ENCODE measurements at regions not wholly inside any gene's neighbourhood (a gene's known extent, or its start where the extent isn't known, plus 50 kb on each side); places are given as distances from the start of the nearest gene placed in this dataset.
A peak's percentile ranks its signal among the peaks of the same experiment; 100 is the strongest.
"Not testable (repeated sequence)": the region's sequence is repeated elsewhere in the genome, so short reads cannot be mapped to it uniquely, and the experiment has no call there.

DNA sequence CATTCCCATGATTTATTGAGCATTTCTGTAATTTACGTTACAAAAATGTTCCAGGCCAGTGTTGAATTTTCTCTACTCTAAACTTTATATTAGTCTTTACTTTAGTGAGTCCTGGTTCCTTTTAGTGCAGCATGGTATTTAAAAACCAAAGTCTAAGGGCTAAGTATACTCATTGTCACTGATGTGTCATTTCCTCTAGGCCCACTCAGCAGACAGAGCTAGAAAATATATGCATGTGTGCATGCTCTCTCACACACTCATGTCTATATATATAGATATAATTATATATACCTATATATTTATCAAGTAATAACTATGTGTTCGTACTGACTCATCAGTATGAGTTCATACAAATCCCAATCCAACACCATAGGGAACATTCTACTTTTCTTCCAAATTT is 132.5 kb upstream of the SLC8A1 start:
- DNase-seq: no peak

DNA sequence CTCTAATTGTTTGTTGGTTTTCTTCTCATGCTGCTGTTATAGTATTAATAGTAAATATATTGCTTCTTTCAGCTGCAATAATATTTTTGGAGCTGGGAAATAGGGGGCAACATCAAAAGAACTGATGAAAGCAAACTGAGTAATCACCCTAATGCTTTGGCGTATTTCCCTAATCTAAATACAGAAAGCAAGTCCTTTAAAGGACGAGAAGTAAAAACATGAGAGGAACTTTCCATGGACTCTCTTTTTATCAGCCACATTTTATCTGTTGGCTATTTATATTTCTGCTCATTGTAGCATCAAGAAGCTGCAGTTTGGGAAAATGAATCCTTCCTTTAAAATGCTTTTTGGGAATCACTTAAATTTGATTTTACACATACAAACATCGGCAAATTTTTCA is 139.9 kb upstream of the SLC8A1 start:
- DNase-seq: no peak

DNA sequence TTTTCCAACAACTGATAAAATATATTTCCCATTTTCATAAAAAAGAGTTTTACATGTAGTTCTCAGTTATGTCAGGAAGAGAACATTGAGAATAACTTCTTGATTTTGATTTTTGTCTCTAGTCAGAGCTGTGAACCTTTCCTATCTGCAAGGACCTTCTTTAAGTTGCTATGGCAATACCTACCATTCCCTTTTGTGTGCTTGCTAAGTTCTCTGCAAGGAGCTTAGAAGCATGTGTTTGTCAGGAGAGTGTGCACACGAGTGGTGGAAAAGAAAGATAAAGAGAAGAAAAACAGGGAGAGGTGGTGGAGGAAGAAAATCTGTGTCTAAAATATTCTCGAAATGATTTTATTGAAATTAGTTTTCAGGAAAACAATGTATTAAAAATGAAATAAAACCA is 140.3 kb upstream of the SLC8A1 start:
- no peak for DNase-seq

DNA sequence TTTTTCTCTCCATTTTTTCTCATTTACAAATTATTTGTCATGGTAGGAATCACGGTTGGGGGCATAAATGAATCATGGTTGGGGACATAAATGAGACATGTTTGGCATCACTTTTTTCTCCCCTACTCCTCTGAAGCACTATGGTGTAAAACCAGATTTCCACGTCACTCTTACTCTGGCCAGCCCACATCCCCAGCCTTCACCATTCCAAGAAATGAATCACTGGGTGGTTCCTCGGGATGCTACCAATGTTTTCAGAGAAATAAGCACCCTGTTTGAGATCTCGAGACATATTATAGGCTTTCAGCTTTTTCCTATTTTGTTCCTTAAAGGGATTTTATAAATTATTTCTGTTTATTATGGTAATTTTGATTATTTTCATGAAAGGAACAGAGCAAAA is 155.0 kb upstream of the SLC8A1 start:
- no peak for DNase-seq

DNA sequence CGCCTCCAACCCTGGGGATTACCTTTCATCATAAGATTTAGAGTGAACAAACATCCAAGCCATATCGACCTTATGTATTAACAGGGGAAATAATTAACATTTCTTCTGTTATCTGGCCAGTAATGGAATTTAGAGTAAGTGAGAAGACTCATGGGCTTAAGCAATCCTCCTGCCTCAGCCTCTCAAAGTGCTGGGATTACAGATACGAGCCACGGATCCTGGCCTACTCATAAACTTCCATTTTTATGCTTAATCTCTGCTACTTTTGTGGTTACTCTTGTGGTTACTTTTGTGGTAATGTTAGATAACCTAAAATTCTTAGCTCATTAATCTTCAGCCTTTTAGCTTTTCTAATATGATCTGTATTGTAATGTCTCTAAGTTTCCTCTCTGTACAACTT is 159.3 kb upstream of the SLC8A1 start:
- no peak for DNase-seq

DNA sequence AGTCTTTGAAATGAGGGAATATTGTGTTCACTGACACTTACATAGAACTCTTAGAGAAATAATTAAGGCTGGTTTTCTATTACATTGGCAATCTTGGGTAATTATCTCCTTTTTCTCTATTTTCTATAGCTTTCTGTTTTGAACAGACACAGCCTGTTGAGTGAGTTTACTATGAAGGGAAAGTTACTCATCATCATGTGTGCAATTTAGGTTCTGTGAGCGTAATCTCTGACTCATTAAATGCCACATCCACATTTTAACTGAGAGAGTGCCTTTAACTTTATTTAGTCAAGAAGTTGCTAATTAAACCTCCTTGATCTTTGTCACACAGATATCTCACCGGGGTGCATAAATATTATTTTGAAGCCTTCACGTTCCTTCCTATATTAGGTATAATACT is 174.0 kb upstream of the SLC8A1 start:
- no peak for DNase-seq

DNA sequence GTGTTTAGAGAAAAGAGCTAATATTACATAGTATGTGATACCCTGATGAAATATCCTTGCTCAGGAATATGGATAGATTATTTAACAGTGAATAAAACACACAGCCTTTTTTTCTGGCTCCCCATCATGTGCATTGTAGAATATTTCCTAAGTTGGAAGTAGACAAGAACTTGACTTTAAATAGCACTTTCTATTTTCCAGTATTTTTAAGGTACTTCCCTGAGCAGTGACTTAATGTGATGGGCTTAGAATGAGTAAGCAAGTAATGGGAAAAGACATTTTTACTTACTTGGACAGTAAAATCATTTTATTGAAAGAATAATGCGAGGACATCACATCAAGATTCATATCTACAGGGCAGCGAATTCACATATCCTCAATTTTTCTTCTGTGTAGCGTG is 176.7 kb upstream of the SLC8A1 start:
- no peak for DNase-seq

DNA sequence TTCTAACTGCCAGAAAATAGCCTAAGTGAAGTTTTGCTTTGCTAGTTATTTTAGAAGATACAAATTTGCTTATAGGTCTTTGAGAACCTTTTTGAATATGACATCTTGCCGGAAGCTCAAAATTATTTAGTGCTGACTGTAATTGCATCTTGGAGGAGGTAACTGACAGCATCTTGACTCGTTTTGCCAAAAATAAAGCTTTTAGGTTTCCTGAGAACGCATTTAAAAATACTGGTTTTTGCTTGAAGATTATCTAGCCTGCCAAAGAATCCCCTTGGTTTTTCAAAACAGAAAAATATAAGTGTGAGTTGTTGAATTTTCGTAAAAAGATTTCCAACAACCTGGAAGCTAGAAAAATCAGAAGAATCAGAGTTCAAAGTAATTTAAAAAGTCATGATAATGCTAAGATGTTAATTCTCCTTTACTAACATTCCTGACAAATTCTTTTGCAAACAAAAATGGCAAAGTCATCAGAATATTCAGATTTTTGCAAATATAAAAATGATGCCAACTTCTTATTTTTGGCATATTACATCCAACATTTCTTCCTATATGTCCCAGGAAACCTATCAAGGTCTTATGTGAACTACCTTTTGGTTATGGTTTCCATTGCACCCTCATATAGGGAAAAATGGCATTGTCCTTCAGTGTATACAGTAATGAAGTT is 178.0 kb upstream of the SLC8A1 start:
- DNase-seq: no peak

DNA sequence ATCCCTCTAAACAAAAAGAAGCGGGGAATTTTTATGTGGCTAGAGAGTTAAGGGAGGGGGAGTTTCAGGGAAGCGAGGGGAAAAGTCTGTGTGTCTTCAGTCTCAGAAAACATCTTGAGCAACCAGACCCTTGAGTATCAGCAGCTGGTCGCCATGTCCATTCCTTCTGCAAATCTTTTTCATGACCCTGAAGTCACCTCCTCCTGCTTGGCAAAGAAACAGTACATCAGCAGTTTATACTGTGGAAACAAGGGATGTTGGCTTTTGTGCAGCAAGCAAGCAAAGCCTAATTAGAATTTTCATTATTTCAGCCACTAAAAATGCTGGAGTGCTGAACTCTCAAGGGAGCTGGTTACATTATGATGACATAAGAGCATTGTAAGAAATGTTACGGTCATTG is 187.4 kb upstream of the SLC8A1 start:
- peak; percentile 32 for DNase-seq

DNA sequence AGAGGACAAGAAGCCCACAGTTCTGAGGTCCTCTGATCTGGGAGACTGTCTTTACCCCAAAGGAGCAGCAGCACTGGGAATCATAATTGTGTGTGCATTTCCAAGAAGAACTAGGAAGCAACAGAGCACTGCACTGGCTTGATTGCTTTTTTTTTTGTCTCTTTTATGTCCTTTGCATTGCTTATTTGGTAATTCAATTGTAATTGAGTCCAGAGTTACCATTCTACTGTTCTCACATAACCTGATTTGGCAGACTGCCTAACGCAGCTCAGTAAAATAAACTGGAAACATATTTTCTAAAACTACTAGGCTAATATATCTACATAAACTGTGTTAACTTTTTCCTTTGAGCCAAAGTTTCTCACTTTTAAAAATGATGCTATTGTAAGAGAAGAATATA is 190.3 kb upstream of the SLC8A1 start:
- no peak for DNase-seq

DNA sequence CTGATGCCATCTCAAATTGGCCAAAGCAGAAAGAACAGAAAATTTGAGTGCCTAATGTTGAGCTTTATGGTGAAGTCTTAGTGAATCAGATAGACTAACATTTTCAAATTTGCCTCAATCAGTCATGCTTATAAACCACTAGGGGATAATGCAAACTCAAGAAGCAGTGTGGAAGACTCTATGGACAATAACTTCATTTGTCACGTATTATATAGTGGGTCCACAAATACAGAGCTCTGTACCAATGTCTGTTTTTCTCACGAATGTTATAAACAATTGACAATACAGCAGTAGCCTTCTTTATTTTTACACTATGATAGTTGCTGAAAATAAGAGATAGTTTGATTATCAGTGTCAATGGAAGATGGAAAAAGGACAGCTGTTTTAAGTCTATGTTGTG is 190.8 kb upstream of the SLC8A1 start:
- no peak for DNase-seq

DNA sequence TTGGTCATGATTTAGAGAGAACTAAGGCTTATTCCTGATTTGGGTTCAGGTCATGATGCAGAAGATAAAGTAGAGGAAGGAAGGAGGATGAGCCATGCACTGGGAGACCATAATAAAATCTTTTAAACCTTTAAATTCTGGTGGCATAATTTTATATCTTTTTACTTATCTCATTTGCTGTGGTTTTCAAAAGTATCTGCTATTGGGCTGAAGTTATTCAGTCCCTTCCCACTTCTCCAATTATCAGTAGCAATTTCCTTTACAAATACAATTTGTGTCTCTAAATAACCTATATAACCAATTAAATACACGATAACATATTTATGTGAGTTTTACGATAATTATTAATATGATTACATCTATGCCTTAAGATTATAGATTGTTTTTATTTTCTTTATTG is 194.8 kb upstream of the SLC8A1 start:
- no peak for DNase-seq

DNA sequence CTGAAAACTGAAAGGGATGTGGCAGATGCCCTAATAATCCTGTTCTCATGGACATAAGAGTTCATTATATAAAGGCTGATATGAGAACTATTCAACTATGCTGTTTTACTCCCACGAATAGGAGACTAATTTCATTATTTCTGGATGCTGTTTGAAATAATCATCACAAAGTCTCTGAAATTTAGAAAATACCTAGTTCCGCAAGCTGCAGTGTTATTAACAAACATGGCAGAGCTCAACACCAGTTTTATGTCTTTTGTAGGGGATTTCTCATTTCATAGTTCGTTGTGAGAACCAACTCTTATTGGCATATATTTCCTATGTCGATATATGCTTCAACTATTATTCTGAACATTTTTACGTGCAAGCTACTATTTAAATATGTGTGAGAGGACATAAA is 200.3 kb upstream of the SLC8A1 start:
- DNase-seq: no peak

DNA sequence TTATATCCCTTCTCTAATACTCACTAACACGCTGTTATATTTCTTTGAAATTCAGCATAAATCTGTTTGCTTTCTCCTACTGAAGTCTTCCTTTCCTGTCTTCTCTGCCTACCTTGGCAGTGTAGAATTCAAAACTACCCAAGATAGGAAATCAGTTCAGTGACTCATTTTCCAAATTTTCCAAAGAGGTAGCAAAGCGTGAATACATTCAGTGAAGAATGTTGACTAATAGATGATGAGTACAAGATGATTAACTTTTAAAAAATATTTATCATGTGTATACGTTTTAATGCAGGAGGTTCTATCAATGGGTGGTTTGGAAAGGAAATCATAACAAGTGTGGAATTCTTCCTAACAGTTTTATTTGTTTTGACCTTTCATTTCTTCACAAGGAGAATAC is 201.9 kb upstream of the SLC8A1 start:
- DNase-seq: no peak

DNA sequence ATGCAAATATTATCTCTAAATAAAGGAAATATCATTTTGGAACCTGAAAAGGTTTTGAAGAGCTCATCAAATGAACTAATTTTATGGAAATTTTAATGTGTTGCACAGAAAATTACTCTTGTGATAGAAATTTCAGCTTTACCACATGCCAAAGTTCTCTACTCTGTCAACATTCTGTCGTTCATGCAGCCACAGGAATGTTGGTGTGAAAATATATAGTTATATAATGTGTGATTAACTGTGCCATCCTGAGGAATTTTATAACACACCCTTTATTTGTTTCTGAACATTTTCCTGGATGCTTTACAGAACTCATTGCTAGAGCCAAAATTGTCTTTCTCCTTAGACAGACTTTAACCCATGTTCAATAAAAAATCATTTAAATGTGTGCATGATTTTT is 202.5 kb upstream of the SLC8A1 start:
- no peak for DNase-seq

DNA sequence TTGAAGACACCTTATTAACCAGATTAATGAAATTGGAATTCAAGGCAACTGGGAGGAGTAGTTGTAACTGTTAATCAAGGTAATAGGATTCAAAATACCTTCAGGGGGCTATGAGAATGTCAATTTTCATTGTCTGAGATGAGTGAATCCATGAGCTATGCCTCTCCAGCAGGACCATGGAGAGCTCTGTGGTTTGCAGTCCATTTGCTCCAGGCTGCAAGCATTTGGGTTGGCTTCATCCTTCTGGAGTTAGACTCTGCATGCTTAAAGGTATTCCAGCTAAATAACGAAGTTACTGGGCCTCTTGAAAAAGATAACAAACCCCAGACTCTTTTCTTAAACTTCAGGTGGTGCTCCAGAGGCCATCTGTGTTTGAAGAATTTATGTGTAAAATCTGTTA is 207.1 kb upstream of the SLC8A1 start:
- DNase-seq: peak; percentile 36

DNA sequence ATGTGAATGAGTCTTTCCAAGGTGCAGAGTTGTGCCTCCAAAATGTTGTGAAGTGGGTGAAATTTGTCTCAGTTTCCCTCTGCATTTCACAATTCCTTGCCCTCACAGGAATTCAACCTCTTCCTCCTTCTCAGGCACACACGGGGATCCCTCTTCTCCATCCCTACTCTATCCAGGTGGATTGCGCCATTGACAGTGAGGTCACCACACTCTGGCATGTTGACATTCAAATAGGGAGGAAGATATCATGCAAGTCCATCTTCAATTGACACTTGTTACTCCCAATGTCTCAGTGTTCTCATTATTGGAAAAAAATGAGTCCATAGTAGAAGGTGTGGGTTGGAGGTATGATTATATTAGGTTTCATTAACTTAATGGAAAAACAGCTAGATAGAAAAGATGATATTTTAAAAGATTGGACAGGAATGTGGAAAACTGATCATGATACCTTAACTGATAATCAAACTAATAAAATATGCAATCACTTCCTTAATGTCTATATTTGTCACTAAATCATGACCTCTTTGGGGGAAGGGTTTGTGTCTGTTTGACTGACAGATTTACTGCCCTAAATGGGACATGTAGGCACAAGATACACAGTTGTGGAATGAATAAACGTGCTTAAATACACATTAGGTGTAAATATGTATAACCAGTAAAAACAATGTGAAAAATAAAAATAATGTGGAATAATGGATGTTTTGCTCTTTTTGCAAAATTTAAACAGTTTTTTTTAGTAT is 213.8 kb upstream of the SLC8A1 start:
- DNase-seq: no peak

DNA sequence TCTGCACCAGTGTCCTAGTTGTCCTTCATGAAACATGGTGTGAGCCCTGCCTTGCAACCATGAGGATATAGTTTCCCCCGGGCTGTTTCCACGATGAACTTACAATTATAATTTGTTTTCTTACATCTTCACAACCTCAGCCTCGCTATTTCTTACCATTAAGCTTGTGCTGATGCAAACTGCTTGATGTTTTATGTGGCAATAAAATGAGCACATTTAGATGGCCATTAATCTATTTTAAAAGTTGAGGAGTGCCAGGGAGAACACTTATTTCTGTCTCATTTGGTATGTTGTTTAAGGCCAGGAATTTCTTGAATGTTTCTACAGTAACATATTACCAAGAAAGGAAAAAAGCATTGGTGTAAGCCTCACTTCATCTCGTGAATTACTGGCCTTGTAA is 214.5 kb upstream of the SLC8A1 start:
- DNase-seq: no peak

DNA sequence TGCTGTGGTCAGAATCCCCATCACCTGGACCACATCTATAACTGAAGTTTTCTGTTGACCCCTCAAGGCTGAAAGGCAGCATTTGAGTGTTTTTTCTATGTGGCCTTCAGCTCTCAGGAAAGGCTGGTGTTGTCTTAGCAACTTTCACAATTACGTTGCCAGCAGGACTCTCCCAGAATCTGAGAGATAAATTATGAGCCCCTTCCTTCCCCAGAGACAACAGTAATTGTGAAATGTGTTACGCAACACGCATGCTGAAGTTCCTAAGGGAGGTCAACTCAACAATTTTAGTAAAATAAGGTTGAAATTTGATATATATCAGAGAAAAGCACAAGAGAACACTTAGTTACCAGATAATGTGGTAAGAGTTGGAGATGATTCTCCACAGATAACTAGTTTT is 216.5 kb upstream of the SLC8A1 start:
- DNase-seq: no peak

DNA sequence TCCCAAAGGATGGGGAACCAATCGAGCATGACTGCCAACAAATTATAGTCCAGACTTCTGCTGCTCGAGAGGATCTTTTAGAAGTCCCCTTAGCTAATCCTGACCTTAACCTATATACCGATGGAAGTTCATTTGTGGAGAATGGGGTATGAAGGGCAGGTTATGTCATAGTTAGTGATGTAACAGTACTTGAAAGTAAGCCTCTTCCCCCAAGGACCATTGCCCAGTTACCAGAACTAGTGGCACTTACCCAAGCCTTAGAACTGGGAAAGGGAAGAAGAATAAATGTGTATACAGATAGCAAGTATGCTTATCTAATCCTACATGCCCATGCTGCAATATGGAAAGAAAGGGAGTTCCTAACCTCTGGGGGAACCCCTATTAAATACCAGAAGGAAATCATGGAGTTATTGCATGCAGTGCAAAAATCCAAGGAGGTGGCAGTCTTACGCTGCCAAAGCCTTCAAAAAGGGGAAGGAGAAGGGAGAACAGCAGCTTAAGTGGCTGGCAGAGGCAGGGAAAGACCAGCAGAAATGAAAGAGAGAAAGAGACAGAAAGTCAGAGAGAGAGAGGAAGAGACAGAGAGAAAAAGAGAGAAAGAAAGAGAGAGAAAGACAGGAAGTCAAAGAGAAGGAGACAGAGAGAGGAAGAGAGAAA is 224.4 kb upstream of the SLC8A1 start:
- not testable (repeated sequence) for DNase-seq

DNA sequence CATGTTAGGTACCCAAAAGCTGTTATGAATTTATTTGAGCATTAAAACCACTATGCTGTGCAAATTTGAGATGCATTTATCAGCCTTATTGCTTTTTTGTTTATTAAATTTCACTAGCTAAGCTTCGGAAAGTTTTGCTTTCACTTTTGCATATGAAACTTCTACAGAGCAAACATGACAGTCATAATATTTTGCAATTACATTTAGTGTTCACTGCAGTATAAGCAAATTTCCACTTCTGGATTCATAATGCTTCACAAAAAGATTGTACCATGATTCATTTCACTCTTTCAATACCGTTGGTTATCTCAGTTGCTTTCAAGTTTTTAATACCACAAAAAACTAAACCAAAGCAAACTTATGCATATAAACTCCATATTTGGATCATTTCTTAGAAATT is 228.7 kb upstream of the SLC8A1 start:
- DNase-seq: no peak

DNA sequence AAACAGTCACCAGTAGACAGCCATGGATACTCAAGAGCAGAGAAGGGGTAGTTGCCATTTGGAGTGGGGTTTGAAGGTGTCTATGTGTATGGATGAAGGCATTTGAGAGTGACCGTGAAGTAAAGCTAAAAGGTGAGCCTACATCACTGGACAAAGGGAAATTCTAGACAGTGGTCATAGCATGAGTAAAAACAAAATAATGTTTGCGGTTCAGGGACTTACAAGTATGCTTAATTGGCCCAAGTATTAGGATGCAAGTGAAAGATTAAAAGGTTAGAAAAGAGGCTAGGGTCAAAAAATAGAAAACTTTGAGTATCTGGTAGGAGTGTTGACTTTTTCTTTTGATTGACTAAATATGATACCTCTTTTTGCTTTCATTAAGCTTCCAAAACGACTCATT is 238.1 kb upstream of the SLC8A1 start:
- no peak for DNase-seq

DNA sequence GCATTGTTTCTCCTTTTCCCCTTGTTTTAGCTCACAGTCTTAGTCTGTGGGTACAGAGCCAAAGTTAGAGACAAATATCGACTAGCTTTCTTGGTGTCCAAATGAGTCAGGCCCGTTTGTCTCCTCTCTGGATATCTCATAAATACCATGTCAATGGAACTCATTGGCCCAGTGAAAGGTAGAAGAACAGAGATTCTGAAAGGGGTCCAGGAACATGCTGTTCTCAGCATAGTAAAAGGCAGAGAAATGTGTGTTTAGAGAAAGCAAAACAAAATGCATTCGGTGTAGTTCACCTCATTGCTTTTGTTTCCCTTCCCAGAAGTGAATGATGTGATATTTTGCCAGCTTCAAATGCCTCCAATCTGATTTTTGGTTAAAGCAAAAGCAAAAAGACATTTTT is 238.6 kb upstream of the SLC8A1 start:
- no peak for DNase-seq

DNA sequence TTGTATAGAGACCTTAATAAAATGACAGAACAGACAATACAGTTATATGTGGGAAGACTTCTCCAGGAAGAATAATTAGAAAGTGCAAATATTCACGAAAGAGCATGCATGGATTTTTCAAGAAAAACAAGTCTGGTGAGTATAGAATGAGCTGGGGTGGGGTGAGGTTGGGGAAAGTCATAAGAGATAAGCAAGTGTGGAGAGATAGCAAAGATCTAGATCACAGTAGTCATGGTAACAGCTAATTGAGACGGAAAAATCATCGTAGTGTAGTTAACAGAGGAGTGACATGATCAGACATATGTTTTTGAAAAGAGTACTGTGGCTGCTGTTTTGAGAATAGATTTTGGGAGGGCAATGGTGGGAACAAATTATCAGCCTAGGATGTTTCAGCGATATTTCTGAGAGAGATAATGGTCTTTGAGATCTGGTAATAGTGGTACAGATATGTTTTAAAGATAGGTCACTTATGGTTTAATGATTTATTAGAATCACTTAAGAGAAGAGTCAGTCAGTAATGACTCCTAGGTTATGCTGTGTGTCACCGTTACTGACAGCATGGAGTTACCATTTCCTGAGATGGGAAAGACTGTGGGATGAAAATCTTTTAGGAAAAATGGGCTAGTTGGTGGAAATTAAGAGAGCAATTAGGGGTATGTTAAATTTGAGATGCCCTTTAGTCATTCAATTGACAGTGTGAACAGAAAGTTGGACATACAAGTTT is 248.5 kb upstream of the SLC8A1 start:
- no peak for DNase-seq
